Heart left ventricle (tissue), 13 donors: ENCODE measurements at regions not wholly inside any gene's neighbourhood (a gene's known extent, or its start where the extent isn't known, plus 50 kb on each side); places are given as distances from the start of the nearest gene placed in this dataset.

Source experiments
- POLR2A ChIP-seq, 2 donors: fragments of 450-650 bp; IDR thresholded peaks; one replicate each; pipeline ENCODE4 v1.6.1; 2017; ENCODE audit warnings: antibody characterized with exemption in 2 of 2, mild to moderate bottlenecking in 2 of 2, moderate library complexity in 2 of 2
- TF ChIP-seq, protein P1 (sequence below), 12 donors: fragments of 200-600 bp; sonication (generic) in 4 of 12; IDR thresholded peaks; one replicate each; pipeline versions ENCODE4 v1.5.0 to v1.8.0; 2018 to 2022; ENCODE audit warnings: antibody characterized with exemption in 12 of 12, mild to moderate bottlenecking in 5 of 12
- donor health status: ischemic (EF 13 %, LVEDD 7.1; RV severe dilation, severe dysfunction).
- donor health status: DM: no; HTN: yes; CAD: no.
- donor health status: DM: no; HTN: no; CAD: no.
- donor health status: ischemic (EF 25% LVEDD 6.9; RV normal size, moderate dysfunction).
- donor health status: ischemic (EF 25% LVEDD 5.7; RV mildly dilated, moderate dysfunction).
- donor health status: ischemic (EF 35%, LVEDD 5.7; RV mildly dilated, moderate dysfunction).
- donor health status: nonischemic (EF 11% LVEDD 7.7; RV severe dilation, severe dysfunction).
- donor health status: DM: yes; HTN: yes; CAD: no.
- donor health status: PGD.
- donor health status: ischemic (EF 29% LVEDD 5.4; RV normal size, mild dysfunction).
- donor health status: nonischemic (EF 23%, LVEDD 6.1; RV moderate dilation, normal function).

DNA sequence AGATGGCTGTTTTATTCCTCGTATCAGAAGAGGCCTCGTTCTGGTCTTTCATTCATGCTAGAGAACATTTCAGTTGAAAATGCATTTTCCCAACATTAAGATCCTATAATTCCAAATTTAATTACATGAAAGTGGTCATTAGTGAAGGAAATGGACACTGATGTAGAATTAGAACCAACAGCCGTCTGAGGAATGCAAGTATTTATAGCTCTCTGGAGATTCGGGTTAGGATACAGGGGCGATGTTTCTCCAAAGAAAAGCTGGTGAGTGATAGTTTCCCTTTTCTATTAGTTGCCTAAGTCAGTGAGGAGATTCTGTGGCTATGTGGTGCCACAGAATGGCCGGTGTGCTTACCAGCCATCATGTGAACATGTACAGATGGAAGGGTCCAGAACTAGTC, 109.0 kb upstream of the IL12A start:
- TF ChIP-seq, protein P1, sequence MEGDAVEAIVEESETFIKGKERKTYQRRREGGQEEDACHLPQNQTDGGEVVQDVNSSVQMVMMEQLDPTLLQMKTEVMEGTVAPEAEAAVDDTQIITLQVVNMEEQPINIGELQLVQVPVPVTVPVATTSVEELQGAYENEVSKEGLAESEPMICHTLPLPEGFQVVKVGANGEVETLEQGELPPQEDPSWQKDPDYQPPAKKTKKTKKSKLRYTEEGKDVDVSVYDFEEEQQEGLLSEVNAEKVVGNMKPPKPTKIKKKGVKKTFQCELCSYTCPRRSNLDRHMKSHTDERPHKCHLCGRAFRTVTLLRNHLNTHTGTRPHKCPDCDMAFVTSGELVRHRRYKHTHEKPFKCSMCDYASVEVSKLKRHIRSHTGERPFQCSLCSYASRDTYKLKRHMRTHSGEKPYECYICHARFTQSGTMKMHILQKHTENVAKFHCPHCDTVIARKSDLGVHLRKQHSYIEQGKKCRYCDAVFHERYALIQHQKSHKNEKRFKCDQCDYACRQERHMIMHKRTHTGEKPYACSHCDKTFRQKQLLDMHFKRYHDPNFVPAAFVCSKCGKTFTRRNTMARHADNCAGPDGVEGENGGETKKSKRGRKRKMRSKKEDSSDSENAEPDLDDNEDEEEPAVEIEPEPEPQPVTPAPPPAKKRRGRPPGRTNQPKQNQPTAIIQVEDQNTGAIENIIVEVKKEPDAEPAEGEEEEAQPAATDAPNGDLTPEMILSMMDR (IDR thresholded peaks at IDR 0.05) = no peak
- TF ChIP-seq POLR2A (IDR thresholded peaks at IDR 0.05) = no peak
